GM10266 (cell line): ENCODE measurements at regions not wholly inside any gene's neighbourhood (a gene's known extent, or its start where the extent isn't known, plus 50 kb on each side); places are given as distances from the start of the nearest gene placed in this dataset.
"Not testable (repeated sequence)": the region's sequence is repeated elsewhere in the genome, so short reads cannot be mapped to it uniquely, and the experiment has no call there.

Experiments used
- DNase-seq: peaks from one replicate; pipeline ENCODE4 v3.0.0; 2012; ENCODE audit errors: extremely low spot score
- CTCF ChIP-seq: IDR thresholded peaks from 2 replicates; pipeline ENCODE4 v1.5.1; 2012; ENCODE audit warnings: mild to moderate bottlenecking, low read depth; ENCODE audit not compliant: control insufficient read depth, insufficient read depth; ENCODE audit errors: missing control alignments

DNA sequence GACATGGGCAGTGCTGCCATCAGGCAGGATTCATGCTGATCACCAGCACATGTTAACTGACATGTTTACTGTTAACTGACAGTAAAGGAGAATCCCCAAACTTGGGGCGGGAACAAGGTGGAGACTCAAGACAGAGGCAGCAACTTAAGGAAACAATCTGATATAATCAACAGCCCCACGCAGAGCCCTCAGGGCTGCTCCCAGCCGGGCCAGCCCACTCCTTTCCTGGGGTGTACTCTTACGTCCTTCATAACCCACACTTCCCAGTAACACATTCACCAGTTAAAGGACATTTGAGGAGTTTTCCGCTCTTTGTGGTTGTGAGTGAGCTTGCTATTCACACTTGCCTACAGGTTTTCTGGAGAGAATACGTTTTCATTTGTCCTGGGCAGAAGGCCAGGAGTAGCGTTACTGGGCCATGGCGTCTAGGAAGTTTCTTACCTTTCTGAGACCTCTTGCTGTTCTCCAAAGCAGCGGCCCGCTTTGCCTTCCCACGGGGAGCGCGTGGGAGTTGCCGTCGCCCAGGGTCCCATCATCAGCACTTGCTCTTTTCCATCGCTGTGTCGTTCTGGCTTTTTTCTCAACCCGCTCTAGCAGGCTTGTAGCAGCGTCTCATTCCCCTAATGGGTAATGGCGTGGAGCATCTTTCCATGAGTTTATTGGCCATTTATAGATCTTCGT is 56.4 kb downstream of the FOXF2 start:
- TF ChIP-seq CTCF: no peak
- DNase-seq: no peak

DNA sequence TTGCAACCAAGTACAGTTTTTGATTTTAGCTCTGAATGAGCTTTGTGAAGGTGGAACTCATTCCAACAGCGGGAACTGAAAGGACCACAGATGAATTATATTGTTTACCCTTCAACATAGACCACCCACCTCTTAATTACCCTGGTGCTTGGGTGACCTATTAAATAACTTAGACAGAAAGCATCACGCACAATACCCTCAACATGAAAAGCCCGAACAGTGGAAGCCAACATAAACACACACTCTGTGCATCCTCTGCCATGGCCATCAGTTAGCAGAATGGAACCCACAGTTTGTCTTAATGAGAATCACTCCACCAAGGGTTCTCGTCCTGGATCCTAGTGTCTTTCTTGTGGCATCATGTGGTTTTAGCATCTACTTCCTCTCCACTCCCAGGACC is 60.5 kb downstream of the FOXF2 start:
- no peak for TF ChIP-seq CTCF
- DNase-seq: no peak

GRCh38 chr6:1453024-1453423 is 63.6 kb downstream of the FOXF2 start:
- no peak for DNase-seq
- no peak for TF ChIP-seq CTCF

DNA sequence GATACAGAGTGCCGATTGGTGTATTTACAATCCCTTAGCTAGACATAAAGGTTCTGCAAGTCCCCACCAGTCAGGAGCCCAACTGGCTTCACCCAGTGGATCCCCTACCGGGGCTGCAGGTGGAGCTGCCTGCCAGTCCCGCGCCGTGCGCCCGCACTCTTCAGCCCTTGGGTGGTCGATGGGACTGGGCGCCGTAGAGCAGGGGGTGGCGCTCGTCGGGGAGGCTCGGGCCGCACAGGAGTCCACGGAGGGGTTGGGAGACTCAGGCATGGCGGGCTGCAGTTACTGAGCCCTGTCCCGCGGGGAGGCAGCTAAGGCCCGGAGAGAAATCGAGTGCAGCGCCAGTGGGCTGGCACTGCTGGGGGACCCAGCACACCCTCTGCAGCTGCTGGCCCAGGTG is 67.4 kb downstream of the FOXF2 start:
- not testable (repeated sequence) for DNase-seq

DNA sequence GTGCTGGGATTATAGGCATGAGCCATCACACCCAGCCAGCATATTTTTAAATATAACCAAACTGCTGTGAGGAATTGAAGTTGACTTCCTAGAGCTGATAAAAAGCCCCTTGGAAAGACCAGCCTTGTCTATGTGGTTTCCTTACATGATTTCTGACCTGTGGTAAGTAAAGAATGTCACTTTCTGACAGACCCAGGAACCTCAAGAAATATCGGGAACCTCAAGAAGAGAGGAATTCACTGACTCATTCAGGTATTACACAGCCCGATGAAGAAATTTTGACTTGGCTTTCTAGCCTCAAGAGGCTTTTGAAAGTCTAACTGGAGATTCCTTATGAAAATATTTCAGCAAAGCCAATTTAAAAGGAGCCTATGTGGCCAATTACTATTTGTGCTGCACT is 71.8 kb downstream of the FOXF2 start:
- no peak for DNase-seq
- TF ChIP-seq CTCF: no peak

- TF ChIP-seq CTCF: no peak
Observed at GRCh38 chr6:1461736-1462135, 72.4 kb downstream of the FOXF2 start.

GRCh38 chr6:1463275-1463674 is 73.9 kb downstream of the FOXF2 start:
- DNase-seq: no peak
- no peak for TF ChIP-seq CTCF

More at GRCh38 chr6:1461736-1462135, 72.4 kb downstream of the FOXF2 start:
- no peak for DNase-seq

GRCh38 chr6:1463751-1464426 is 74.5 kb downstream of the FOXF2 start:
- no peak for DNase-seq
- no peak for TF ChIP-seq CTCF
